Thymus (tissue), 11 donors: ENCODE measurements at regions not wholly inside any gene's neighbourhood (a gene's known extent, or its start where the extent isn't known, plus 50 kb on each side); places are given as distances from the start of the nearest gene placed in this dataset.

Experiments
- DNase-seq, 9 donors: peaks; one replicate each; pipeline ENCODE4 v3.0.0-alpha.2; 2013; ENCODE audit warnings: low spot score in 9 of 9, low read depth in 6 of 9, missing footprints in 1 of 9
- H3K27ac ChIP-seq, 2 donors: one replicate each; pipeline ENCODE4 v1.5.1; 2013; ENCODE audit warnings: control low read depth in 1 of 2, low read depth in 1 of 2, low read length in 1 of 2, mild to moderate bottlenecking in 1 of 2, moderate library complexity in 1 of 2
- H3K27me3 ChIP-seq, 2 donors: one replicate each; pipeline ENCODE4 v1.5.1; 2013; ENCODE audit warnings: low read length in 1 of 2; ENCODE audit not compliant: control insufficient read depth in 2 of 2, insufficient read depth in 1 of 2
- H3K36me3 ChIP-seq, 2 donors: one replicate each; pipeline ENCODE4 v1.5.1; 2013; ENCODE audit warnings: low read length in 1 of 2, mild to moderate bottlenecking in 1 of 2, moderate library complexity in 1 of 2; ENCODE audit not compliant: control insufficient read depth in 2 of 2, insufficient read depth in 2 of 2
- H3K4me1 ChIP-seq, 2 donors: one replicate each; pipeline ENCODE4 v1.5.1; 2013; ENCODE audit warnings: low read length in 2 of 2; ENCODE audit not compliant: control insufficient read depth in 2 of 2, insufficient read depth in 2 of 2
- H3K4me3 ChIP-seq, 2 donors: one replicate each; pipeline ENCODE4 v1.5.1; 2013; ENCODE audit warnings: low read length in 2 of 2, control low read depth in 1 of 2, mild to moderate bottlenecking in 1 of 2
- H3K9me3 ChIP-seq, 2 donors: one replicate each; pipeline ENCODE4 v1.5.1; 2013; ENCODE audit warnings: low read length in 1 of 2, mild to moderate bottlenecking in 1 of 2; ENCODE audit not compliant: control insufficient read depth in 2 of 2, insufficient read depth in 1 of 2
- WGBS: extraction: QIAGEN DNeasy Blood & Tissue Kit; methylation state at CpG from one replicate; pipeline ENCODE4 v1.1.7; 2013; 5-methylcytosine and 5-hydroxymethylcytosine counted together
- donor health status: healthy.

- no peak overlapping the region for H3K4me3 ChIP-seq
- H3K27me3 ChIP-seq, result no peaks in the 10 kb centered on the region
- H3K27ac ChIP-seq, result no peak overlapping the region
- no peaks in the 10 kb centered on the region for H3K9me3 ChIP-seq
- H3K36me3 ChIP-seq, result no peaks in the 10 kb centered on the region
- no peak for DNase-seq
- 98% methylated on average over 2 of the region's 2 CpGs for WGBS
- peaks cover 0 to 5% of the 10 kb centered on the region in 2 donors for H3K4me1 ChIP-seq
These were observed 299.7 kb downstream of the CWC27 start for GRCh38 chr5:65068410-65068809.

GRCh38 chr5:65070026-65070425, 301.3 kb downstream of the CWC27 start:
- Histone ChIP-seq H3K4me3 (no peak overlapping the region), H3K9me3 (no peaks in the 10 kb centered on the region), H3K27ac (no peak overlapping the region), H3K4me1 (peaks cover 0 to 5% of the 10 kb centered on the region in 2 donors), H3K36me3 (no peaks in the 10 kb centered on the region), H3K27me3 (no peaks in the 10 kb centered on the region)
- DNase-seq, result no peak
- WGBS, result 88% methylated on average over 1 of the region's 1 CpG

- 86% methylated on average over 8 of the region's 8 CpGs for WGBS
- Histone ChIP-seq H3K4me1 (peaks cover 0 to 5% of the 10 kb centered on the region in 2 donors), H3K9me3 (no peaks in the 10 kb centered on the region), H3K27me3 (no peaks in the 10 kb centered on the region), H3K4me3 (no peak overlapping the region), H3K36me3 (no peaks in the 10 kb centered on the region), H3K27ac (no peak overlapping the region)
- DNase-seq, result no peak
These were observed 304.1 kb downstream of the CWC27 start for GRCh38 chr5:65072850-65073249.

GRCh38 chr5:65073250-65073661, 304.5 kb downstream of the CWC27 start:
- Histone ChIP-seq H3K4me1 (peaks cover 0 to 5% of the 10 kb centered on the region in 2 donors), H3K9me3 (no peaks in the 10 kb centered on the region), H3K27ac (no peak overlapping the region), H3K36me3 (no peaks in the 10 kb centered on the region), H3K4me3 (no peak overlapping the region), H3K27me3 (no peaks in the 10 kb centered on the region)
- DNase-seq, result no peak
- 74% methylated on average over 8 of the region's 8 CpGs for WGBS

- peaks cover 0 to 5% of the 10 kb centered on the region in 2 donors for H3K4me1 ChIP-seq
- DNase-seq, result no peak
- H3K27me3 ChIP-seq, result no peaks in the 10 kb centered on the region
- H3K4me3 ChIP-seq, result no peak overlapping the region
- WGBS, result 96% methylated on average over 2 of the region's 2 CpGs
- no peaks in the 10 kb centered on the region for H3K36me3 ChIP-seq
- no peaks in the 10 kb centered on the region for H3K9me3 ChIP-seq
- no peak overlapping the region for H3K27ac ChIP-seq
These were observed 307.0 kb downstream of the CWC27 start for GRCh38 chr5:65075623-65076250.

GRCh38 chr5:65076251-65076869, 307.6 kb downstream of the CWC27 start:
- DNase-seq, result peak in 8 of 9 donors; percentile 23 to 78 (median 40)
- Histone ChIP-seq H3K4me1 (peaks cover 0 to 5% of the 10 kb centered on the region in 2 donors), H3K4me3 (no peak overlapping the region), H3K27me3 (no peaks in the 10 kb centered on the region), H3K9me3 (no peaks in the 10 kb centered on the region), H3K27ac (peak overlapping the region in 1 of 2 donors; percentile 32), H3K36me3 (no peaks in the 10 kb centered on the region)
- whole genome bisulfite sequencing, result 56% methylated on average over 5 of the region's 5 CpGs

GRCh38 chr5:65077653-65078052, 308.9 kb downstream of the CWC27 start:
- H3K4me1 ChIP-seq, result peaks cover 0 to 5% of the 10 kb centered on the region in 2 donors
- DNase-seq, result no peak
- 69% methylated on average over 4 of the region's 4 CpGs for WGBS
- H3K9me3 ChIP-seq, result no peaks in the 10 kb centered on the region
- H3K36me3 ChIP-seq, result no peaks in the 10 kb centered on the region
- H3K27me3 ChIP-seq, result no peaks in the 10 kb centered on the region
- H3K4me3 ChIP-seq, result no peak overlapping the region
- no peak overlapping the region for H3K27ac ChIP-seq

GRCh38 chr5:65078331-65078730, 309.6 kb downstream of the CWC27 start:
- no peak overlapping the region for H3K27ac ChIP-seq
- no peak for DNase-seq
- no peaks in the 10 kb centered on the region for H3K36me3 ChIP-seq
- no peaks in the 10 kb centered on the region for H3K27me3 ChIP-seq
- H3K4me1 ChIP-seq, result no peaks in the 10 kb centered on the region
- 98% methylated on average over 4 of the region's 4 CpGs for WGBS
- H3K4me3 ChIP-seq, result no peak overlapping the region
- H3K9me3 ChIP-seq, result no peaks in the 10 kb centered on the region

GRCh38 chr5:65081071-65081470, 312.3 kb downstream of the CWC27 start:
- no peaks in the 10 kb centered on the region for H3K4me1 ChIP-seq
- no peak overlapping the region for H3K4me3 ChIP-seq
- no peak for DNase-seq
- no peaks in the 10 kb centered on the region for H3K36me3 ChIP-seq
- H3K27me3 ChIP-seq, result no peaks in the 10 kb centered on the region
- H3K27ac ChIP-seq, result no peak overlapping the region
- H3K9me3 ChIP-seq, result no peaks in the 10 kb centered on the region
